Mucosa of stomach (tissue), 1 donor: ENCODE measurements at regions not wholly inside any gene's neighbourhood (a gene's known extent, or its start where the extent isn't known, plus 50 kb on each side); places are given as distances from the start of the nearest gene placed in this dataset.

Experiments
- H3K27me3 ChIP-seq: one replicate; pipeline ENCODE4 v1.7.0; 2013; ENCODE audit warnings: mild to moderate bottlenecking, low read length; ENCODE audit not compliant: control insufficient read depth, insufficient read depth
- H3K36me3 ChIP-seq: one replicate; pipeline ENCODE4 v1.7.0; 2013; ENCODE audit warnings: low read length; ENCODE audit not compliant: control insufficient read depth, insufficient read depth
- H3K4me1 ChIP-seq: one replicate; pipeline ENCODE4 v1.7.0; 2013; ENCODE audit warnings: mild to moderate bottlenecking, low read length; ENCODE audit not compliant: control insufficient read depth, insufficient read depth
- H3K4me3 ChIP-seq: one replicate; pipeline ENCODE4 v1.7.0; 2013; ENCODE audit warnings: low read length
- H3K9ac ChIP-seq: one replicate; pipeline ENCODE4 v1.7.0; 2013; ENCODE audit warnings: mild to moderate bottlenecking, low read length, moderate library complexity
- H3K9me3 ChIP-seq: one replicate; pipeline ENCODE4 v1.7.0; 2013; ENCODE audit warnings: mild to moderate bottlenecking, low read length, moderate library complexity; ENCODE audit not compliant: control insufficient read depth
- donor health status: Pancreatic carcinoma.

GRCh38 chr6:23499549-23499948 lies 626.5 kb upstream of the NRSN1 start:
- Histone ChIP-seq H3K27me3 (no peaks in the 10 kb centered on the region), H3K36me3 (no peaks in the 10 kb centered on the region), H3K9ac (no peak overlapping the region), H3K4me3 (no peak overlapping the region), H3K9me3 (no peaks in the 10 kb centered on the region), H3K4me1 (no peaks in the 10 kb centered on the region)

GRCh38 chr6:23503173-23503572 lies 622.8 kb upstream of the NRSN1 start:
- Histone ChIP-seq H3K9ac (no peak overlapping the region), H3K4me1 (no peaks in the 10 kb centered on the region), H3K27me3 (no peaks in the 10 kb centered on the region), H3K36me3 (no peaks in the 10 kb centered on the region), H3K9me3 (no peaks in the 10 kb centered on the region), H3K4me3 (no peak overlapping the region)

DNA sequence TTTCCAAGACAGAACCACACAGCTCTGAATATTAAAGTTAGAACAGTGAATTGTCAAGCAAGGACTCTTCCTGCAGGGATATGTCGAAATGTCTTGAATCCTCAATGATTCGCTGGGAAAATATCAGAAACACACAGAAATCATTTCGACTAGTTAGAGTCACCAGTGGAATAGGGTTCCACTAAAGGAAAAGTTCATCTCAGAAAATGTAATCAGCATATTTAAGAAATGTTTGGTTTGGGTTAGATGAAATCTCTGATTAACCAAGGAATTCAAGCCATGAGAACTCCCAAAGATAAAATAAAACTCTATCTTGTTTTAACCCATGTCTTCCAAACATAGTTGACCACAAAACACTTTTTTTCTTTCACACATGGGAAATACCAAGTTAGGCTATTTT lies 621.0 kb upstream of the NRSN1 start:
- Histone ChIP-seq H3K4me1 (no peaks in the 10 kb centered on the region), H3K9ac (no peak overlapping the region), H3K27me3 (no peaks in the 10 kb centered on the region), H3K4me3 (no peak overlapping the region), H3K9me3 (no peaks in the 10 kb centered on the region), H3K36me3 (no peaks in the 10 kb centered on the region)

- H3K4me3 ChIP-seq: no peak overlapping the region
- H3K9me3 ChIP-seq: no peaks in the 10 kb centered on the region
- no peaks in the 10 kb centered on the region for H3K4me1 ChIP-seq
- H3K36me3 ChIP-seq: no peaks in the 10 kb centered on the region
- no peak overlapping the region for H3K9ac ChIP-seq
- H3K27me3 ChIP-seq: no peaks in the 10 kb centered on the region
These were observed 615.1 kb upstream of the NRSN1 start for GRCh38 chr6:23510778-23511510.

GRCh38 chr6:23511817-23512216 lies 614.2 kb upstream of the NRSN1 start:
- Histone ChIP-seq H3K36me3 (no peaks in the 10 kb centered on the region), H3K27me3 (no peaks in the 10 kb centered on the region), H3K9me3 (no peaks in the 10 kb centered on the region), H3K4me1 (no peaks in the 10 kb centered on the region), H3K9ac (no peak overlapping the region), H3K4me3 (no peak overlapping the region)

- H3K9ac ChIP-seq: no peak overlapping the region
- no peaks in the 10 kb centered on the region for H3K27me3 ChIP-seq
- no peak overlapping the region for H3K4me3 ChIP-seq
- H3K36me3 ChIP-seq: no peaks in the 10 kb centered on the region
- no peaks in the 10 kb centered on the region for H3K4me1 ChIP-seq
- no peaks in the 10 kb centered on the region for H3K9me3 ChIP-seq
These were observed 607.7 kb upstream of the NRSN1 start for GRCh38 chr6:23518294-23518693.

- Histone ChIP-seq H3K9ac (no peak overlapping the region), H3K4me1 (no peaks in the 10 kb centered on the region), H3K4me3 (no peak overlapping the region), H3K36me3 (no peaks in the 10 kb centered on the region), H3K27me3 (no peaks in the 10 kb centered on the region), H3K9me3 (no peaks in the 10 kb centered on the region)
These were observed 603.0 kb upstream of the NRSN1 start for GRCh38 chr6:23522792-23523547.

GRCh38 chr6:23523771-23524170 lies 602.2 kb upstream of the NRSN1 start:
- no peaks in the 10 kb centered on the region for H3K27me3 ChIP-seq

DNA sequence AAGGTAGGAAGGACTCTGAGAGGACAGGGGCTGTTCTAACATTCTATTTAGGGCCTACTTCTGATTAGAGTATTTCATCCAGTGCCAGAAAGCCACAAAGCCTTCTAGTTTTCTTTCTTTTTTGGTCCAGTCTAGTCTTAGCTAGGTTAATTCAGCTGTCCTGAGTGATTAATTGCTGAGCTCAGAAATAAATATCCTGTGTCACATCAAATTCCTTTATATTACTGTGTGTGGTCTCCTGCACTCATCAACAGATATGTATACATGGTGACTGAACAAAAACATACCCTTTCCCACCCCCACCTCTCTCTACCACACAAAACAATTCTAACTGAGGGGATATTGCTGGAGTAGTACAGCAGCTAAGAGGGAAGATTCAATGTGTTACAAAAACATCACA lies 601.5 kb upstream of the NRSN1 start:
- no peaks in the 10 kb centered on the region for H3K36me3 ChIP-seq
- H3K4me1 ChIP-seq: no peaks in the 10 kb centered on the region
- H3K4me3 ChIP-seq: no peak overlapping the region
- no peak overlapping the region for H3K9ac ChIP-seq
- H3K9me3 ChIP-seq: no peaks in the 10 kb centered on the region
- no peaks in the 10 kb centered on the region for H3K27me3 ChIP-seq

More at GRCh38 chr6:23523771-23524170, 602.2 kb upstream of the NRSN1 start:
- Histone ChIP-seq H3K9ac (no peak overlapping the region), H3K4me1 (no peaks in the 10 kb centered on the region), H3K9me3 (no peaks in the 10 kb centered on the region), H3K36me3 (no peaks in the 10 kb centered on the region), H3K4me3 (no peak overlapping the region)

DNA sequence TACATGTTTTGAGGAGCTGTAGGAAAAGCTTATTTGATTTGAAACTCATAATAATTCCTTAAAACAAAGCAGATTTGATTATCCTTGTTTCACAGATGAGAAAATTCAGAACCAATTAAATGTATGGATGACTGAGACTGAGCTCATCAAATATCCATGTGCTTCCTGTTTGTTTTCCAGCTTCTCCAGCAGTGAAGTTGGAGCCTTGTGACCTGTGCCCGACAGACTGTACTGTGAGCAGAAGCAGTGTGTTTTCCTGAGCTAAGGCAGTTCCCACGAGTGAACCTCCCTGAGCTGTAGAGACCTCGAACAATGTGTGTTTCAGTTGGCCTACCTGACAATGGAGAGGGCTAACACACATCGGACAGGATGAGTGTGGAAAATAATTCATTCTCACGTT lies 599.5 kb upstream of the NRSN1 start:
- Histone ChIP-seq H3K4me1 (no peaks in the 10 kb centered on the region), H3K9me3 (no peaks in the 10 kb centered on the region), H3K36me3 (no peaks in the 10 kb centered on the region), H3K4me3 (no peak overlapping the region), H3K27me3 (no peaks in the 10 kb centered on the region), H3K9ac (no peak overlapping the region)

- Histone ChIP-seq H3K36me3 (no peaks in the 10 kb centered on the region), H3K4me3 (no peak overlapping the region), H3K9me3 (no peaks in the 10 kb centered on the region), H3K27me3 (no peaks in the 10 kb centered on the region), H3K4me1 (no peaks in the 10 kb centered on the region), H3K9ac (no peak overlapping the region)
These were observed 596.1 kb upstream of the NRSN1 start for GRCh38 chr6:23529902-23530301.

GRCh38 chr6:23531666-23532065 lies 594.3 kb upstream of the NRSN1 start:
- Histone ChIP-seq H3K27me3 (no peaks in the 10 kb centered on the region), H3K9ac (no peak overlapping the region), H3K4me1 (no peaks in the 10 kb centered on the region), H3K36me3 (no peaks in the 10 kb centered on the region), H3K4me3 (no peak overlapping the region), H3K9me3 (no peaks in the 10 kb centered on the region)
